Endothelial cell of umbilical vein (primary cell): ENCODE measurements at regions not wholly inside any gene's neighbourhood (a gene's known extent, or its start where the extent isn't known, plus 50 kb on each side); places are given as distances from the start of the nearest gene placed in this dataset.

Experiments used
- BruUV-seq: library from RNA; stranded (reverse); fragments of 400-500 nt; replicated peaks from 2 replicates; lab custom pipeline; 2021; lab: Mats Ljungman, UMichigan
- CTCF ChIA-PET: fragments of 300-600, 350-600 bp; sonication (Branson Sonifier 250); formaldehyde crosslinking; loops from one replicate; lab custom pipeline; 2021; ENCODE audit warnings: antibody characterized with exemption, inconsistent platforms; lab: Charles Lee
- POLR2A ChIA-PET: fragments of 300-600, 350-600 bp; sonication (Branson Sonifier 250); formaldehyde crosslinking; loops from one replicate; lab custom pipeline; 2021; ENCODE audit warnings: antibody characterized with exemption, inconsistent platforms; lab: Charles Lee
- DNase-seq: peaks from one replicate; pipeline ENCODE4 v3.0.0-alpha.2; 2011; ENCODE audit warnings: low read depth, low spot score
- FAIRE-seq: peaks from 2 replicates; lab custom pipeline; 2011; peaks lifted over from hg19 to GRCh38; lab: Jason Lieb, UNC
- H2AFZ ChIP-seq: 2 replicates; pipeline ENCODE4 v1.6.0; 2012; ENCODE audit warnings: low read depth, low read length, control low read depth, inconsistent platforms
- H3K27ac ChIP-seq: 2 replicates; pipeline ENCODE4 v1.5.1; 2011; ENCODE audit warnings: low read depth, mild to moderate bottlenecking, control low read depth, low read length, moderate library complexity; ENCODE audit not compliant: insufficient read depth
- H3K27me3 ChIP-seq, 2 experiments: 2 replicates each; pipeline versions ENCODE4 v1.6.0 to v1.6.1; 2011; ENCODE audit warnings: low read length in 2 of 2, mixed read lengths in 1 of 2; ENCODE audit not compliant: control insufficient read depth in 2 of 2, insufficient read depth in 2 of 2
- H3K36me3 ChIP-seq, 2 experiments: 2 replicates in 1 of 2; 3 replicates in 1 of 2; pipeline ENCODE4 v1.5.1; 2011; ENCODE audit warnings: low read length in 2 of 2, mild to moderate bottlenecking in 1 of 2, moderate library complexity in 1 of 2; ENCODE audit not compliant: control insufficient read depth in 2 of 2, insufficient read depth in 2 of 2; ENCODE audit errors: extremely low read depth in 1 of 2
- H3K4me1 ChIP-seq: 3 replicates; pipeline ENCODE4 v1.5.1; 2011; ENCODE audit warnings: mild to moderate bottlenecking, low read length; ENCODE audit not compliant: control insufficient read depth, insufficient read depth; ENCODE audit errors: extremely low read depth
- H3K4me2 ChIP-seq: 2 replicates; pipeline ENCODE4 v1.6.1; 2011; ENCODE audit warnings: low read length, control low read depth, mixed read lengths; ENCODE audit not compliant: insufficient read depth
- H3K4me3 ChIP-seq, 3 experiments: fragments of 200-600 bp in 1 of 3; sonication (generic), shearing (Covaris generic) in 1 of 3; replicated peaks in 1 of 3; 2 replicates each; pipeline ENCODE4 v1.5.1; 2011 to 2016; ENCODE audit warnings: control low read depth in 3 of 3, low read length in 3 of 3, mild to moderate bottlenecking in 2 of 3, inconsistent platforms in 1 of 3, low read depth in 1 of 3, moderate library complexity in 1 of 3; ENCODE audit not compliant: insufficient read depth in 1 of 3
- H3K79me2 ChIP-seq: 2 replicates; pipeline ENCODE4 v1.6.0; 2012; ENCODE audit warnings: low read length, inconsistent platforms; ENCODE audit not compliant: control insufficient read depth, insufficient read depth
- H3K9ac ChIP-seq: replicated peaks from 2 replicates; pipeline ENCODE3; 2011; ENCODE audit warnings: low read length, control low read depth; ENCODE audit not compliant: insufficient read depth; ENCODE audit errors: extremely low read depth
- H3K9me1 ChIP-seq: replicated peaks from 3 replicates; pipeline ENCODE4 v1.6.0; 2011; ENCODE audit warnings: mild to moderate bottlenecking, low read length; ENCODE audit not compliant: control insufficient read depth, insufficient read depth; ENCODE audit errors: extremely low read depth
- H3K9me3 ChIP-seq: replicated peaks from 2 replicates; pipeline ENCODE4 v1.5.1; 2012; ENCODE audit warnings: low read length, inconsistent platforms; ENCODE audit not compliant: control insufficient read depth, insufficient read depth
- H4K20me1 ChIP-seq: replicated peaks from 2 replicates; pipeline ENCODE3; 2011; ENCODE audit warnings: mild to moderate bottlenecking, low read length; ENCODE audit not compliant: control insufficient read depth, insufficient read depth; ENCODE audit errors: extremely low read depth
- CTCF ChIP-seq, 2 donors: IDR thresholded peaks; 1 replicate in 1 of 2; 2 replicates in 1 of 2; pipeline ENCODE4 v1.5.1; 2011; ENCODE audit warnings: low read length in 2 of 2, mild to moderate bottlenecking in 2 of 2, moderate library complexity in 2 of 2, control low read depth in 1 of 2, inconsistent platforms in 1 of 2, low read depth in 1 of 2; ENCODE audit not compliant: insufficient read depth in 1 of 2; ENCODE audit errors: extremely low read depth in 1 of 2
- EZH2 ChIP-seq: IDR thresholded peaks from 2 replicates; pipeline ENCODE4 v1.6.1; 2012; ENCODE audit warnings: borderline replicate concordance, low read depth, mild to moderate bottlenecking, moderate library complexity, low read length, inconsistent platforms; ENCODE audit not compliant: severe bottlenecking
- FOS ChIP-seq: IDR thresholded peaks from 2 replicates; pipeline ENCODE4 v1.6.1; 2011; ENCODE audit warnings: mild to moderate bottlenecking, low read length, moderate library complexity, borderline replicate concordance; ENCODE audit not compliant: insufficient read depth
- GATA2 ChIP-seq: IDR thresholded peaks from 2 replicates; pipeline ENCODE4 v1.7.0; 2011; ENCODE audit warnings: low read depth, mild to moderate bottlenecking, moderate library complexity, mixed read lengths, low read length; ENCODE audit not compliant: insufficient read length, insufficient read depth
- JUN ChIP-seq: IDR thresholded peaks from 2 replicates; pipeline ENCODE4 v1.6.1; 2011; ENCODE audit warnings: borderline replicate concordance, low read depth; ENCODE audit not compliant: insufficient read length, insufficient read depth
- MAX ChIP-seq: IDR thresholded peaks from 2 replicates; pipeline ENCODE4 v1.6.1; 2011; ENCODE audit not compliant: insufficient read depth, insufficient read length
- MYC ChIP-seq: IDR thresholded peaks from one replicate; pipeline ENCODE4 v1.6.1; 2011; ENCODE audit warnings: mild to moderate bottlenecking, low read depth, low read length
- POLR2A ChIP-seq: IDR thresholded peaks from 2 replicates; pipeline ENCODE4 v1.6.1; 2012; ENCODE audit warnings: low read depth, mild to moderate bottlenecking, control low read depth, low read length
- POLR2AphosphoS5 ChIP-seq: IDR thresholded peaks from 2 replicates; pipeline ENCODE4 v1.6.1; 2012; ENCODE audit warnings: low read depth, mild to moderate bottlenecking, control low read depth, low read length, moderate library complexity; ENCODE audit not compliant: insufficient read depth
- dilution Hi-C: fragments of 300-500 bp; cut with MboI; formaldehyde crosslinking; loops from one replicate; pipeline ENCODE4 v1.15.0; 2019; ENCODE audit warnings: low sequenced_read_pairs; ENCODE audit not compliant: extremely low pct_ligation_motif_present
- intact Hi-C: fragments of 100-400 bp; cut with micrococcal nuclease; formaldehyde crosslinking; loops from one replicate; pipeline ENCODE4 v1.10.0; 2022

- intact Hi-C loops, result no loop called here
- H3K27me3 ChIP-seq, result peaks cover 0 to 4% of the 10 kb centered on the region in 2 experiments
- CTCF ChIA-PET, result interaction anchor here (2.9 kb wide), 1 partner anchor 11 kb away, joined by 11 read pairs; no protein-coding TSS in a partner anchor
Observed at GRCh38 chr15:37774961-37775360, 159.5 kb upstream of the TMCO5A start.

More at GRCh38 chr15:37774961-37775360, 159.5 kb upstream of the TMCO5A start:
- no peak overlapping the region for H3K9ac ChIP-seq
- H3K4me3 ChIP-seq, result no peak overlapping the region
- no peak overlapping the region for H2AFZ ChIP-seq
- no peak for TF ChIP-seq POLR2AphosphoS5
- TF ChIP-seq FOS, result no peak
- no peak for TF ChIP-seq JUN
- no peak for TF ChIP-seq MAX
- TF ChIP-seq EZH2, result no peak
- TF ChIP-seq POLR2A, result no peak
- no peak for TF ChIP-seq MYC
- TF ChIP-seq GATA2, result no peak
- no peak for TF ChIP-seq CTCF (IDR thresholded peaks at IDR 0.05; ENCODE audit: extremely low read depth in 1 of 2, insufficient read depth in 1 of 2, low read depth in 1 of 2, low read length in 2 of 2)
- no peaks in the 10 kb centered on the region for H3K9me1 ChIP-seq
- POLR2A ChIA-PET, result no interaction called here
- H3K9me3 ChIP-seq, result no peaks in the 10 kb centered on the region
- H4K20me1 ChIP-seq, result no peaks in the 10 kb centered on the region
- H3K4me1 ChIP-seq, result no peaks in the 10 kb centered on the region
- H3K36me3 ChIP-seq, result no peaks in the 10 kb centered on the region
- H3K79me2 ChIP-seq, result no peaks in the 10 kb centered on the region
- no TSS peak for BruUV-seq
- no peak overlapping the region for H3K4me2 ChIP-seq
- no peak overlapping the region for H3K27ac ChIP-seq
- dilution Hi-C loops, result no loop called here
- DNase-seq (no peak), FAIRE-seq (no peak)
